ENCODE measurements at regions not wholly inside any gene's neighbourhood (a gene's known extent, or its start where the extent isn't known, plus 50 kb on each side); places are given as distances from the start of the nearest gene placed in this dataset.
"Not testable (repeated sequence)": the region's sequence is repeated elsewhere in the genome, so short reads cannot be mapped to it uniquely, and the experiment has no call there.

- no peak overlapping the region for H3K4me3 ChIP-seq (ENCODE audit: low read length)
These were observed 330.0 kb upstream of the DEPDC1 start for GRCh38 chr1:68826836-68827235.

GRCh38 chr1:68827261-68827660, 330.4 kb upstream of the DEPDC1 start:
- no peak overlapping the region for H3K4me3 ChIP-seq (ENCODE audit: low read length)
- TF ChIP-seq CTCF (conservative IDR thresholded peaks at IDR 0.05; ENCODE audit: low read depth, low read length) = no peak
- no peak for DNase-seq (ENCODE audit: low read depth)

More at GRCh38 chr1:68826836-68827235, 330.0 kb upstream of the DEPDC1 start:
- no peak for DNase-seq (ENCODE audit: low read depth)
- no peak for TF ChIP-seq CTCF (conservative IDR thresholded peaks at IDR 0.05; ENCODE audit: low read depth, low read length)

- no peak for TF ChIP-seq CTCF (conservative IDR thresholded peaks at IDR 0.05; ENCODE audit: low read depth, low read length)
- no peak overlapping the region for H3K4me3 ChIP-seq (ENCODE audit: low read length)
- no peak for DNase-seq (ENCODE audit: low read depth)
These were observed 331.1 kb upstream of the DEPDC1 start for GRCh38 chr1:68828013-68828412.

GRCh38 chr1:68831281-68831680, 334.4 kb upstream of the DEPDC1 start:
- H3K4me3 ChIP-seq (ENCODE audit: low read length) = no peak overlapping the region
- TF ChIP-seq CTCF (conservative IDR thresholded peaks at IDR 0.05; ENCODE audit: low read depth, low read length) = no peak
- no peak for DNase-seq (ENCODE audit: low read depth)

- DNase-seq (ENCODE audit: low read depth) = no peak
- H3K4me3 ChIP-seq (ENCODE audit: low read length) = no peak overlapping the region
- no peak for TF ChIP-seq CTCF (conservative IDR thresholded peaks at IDR 0.05; ENCODE audit: low read depth, low read length)
These were observed 351.1 kb upstream of the DEPDC1 start for GRCh38 chr1:68848017-68848416.

- DNase-seq (ENCODE audit: low read depth) = no peak
- H3K4me3 ChIP-seq (ENCODE audit: low read length) = no peak overlapping the region
- no peak for TF ChIP-seq CTCF (conservative IDR thresholded peaks at IDR 0.05; ENCODE audit: low read depth, low read length)
These were observed 371.7 kb upstream of the DEPDC1 start for GRCh38 chr1:68868606-68869005.

GRCh38 chr1:68873144-68873543, 376.3 kb upstream of the DEPDC1 start:
- TF ChIP-seq CTCF (conservative IDR thresholded peaks at IDR 0.05; ENCODE audit: low read depth, low read length) = no peak
- no peak overlapping the region for H3K4me3 ChIP-seq (ENCODE audit: low read length)
- no peak for DNase-seq (ENCODE audit: low read depth)

GRCh38 chr1:68881330-68882194, 384.7 kb upstream of the DEPDC1 start:
- not testable (repeated sequence) for H3K4me3 ChIP-seq (ENCODE audit: low read length)

More at GRCh38 chr1:68881330-68882194, 384.7 kb upstream of the DEPDC1 start:
- not testable (repeated sequence) for DNase-seq (ENCODE audit: low read depth)

All from retinal pigment epithelial cell (primary cell).